Skeletal muscle tissue (tissue), 3 donors: ENCODE measurements at regions not wholly inside any gene's neighbourhood (a gene's known extent, or its start where the extent isn't known, plus 50 kb on each side); places are given as distances from the start of the nearest gene placed in this dataset.

Source experiments
- H3K27ac ChIP-seq: one replicate; pipeline ENCODE4 v1.7.0; 2013; ENCODE audit warnings: mild to moderate bottlenecking, low read depth, low read length, inconsistent platforms
- H3K27me3 ChIP-seq, 3 donors: one replicate each; pipeline ENCODE4 v1.7.0; 2013; ENCODE audit warnings: low read length in 3 of 3; ENCODE audit not compliant: control insufficient read depth in 3 of 3, insufficient read depth in 3 of 3
- H3K36me3 ChIP-seq, 3 donors: one replicate each; pipeline ENCODE4 v1.7.0; 2013; ENCODE audit warnings: low read length in 3 of 3; ENCODE audit not compliant: control insufficient read depth in 3 of 3, insufficient read depth in 3 of 3
- H3K4me1 ChIP-seq, 3 donors: one replicate each; pipeline ENCODE4 v1.7.0; 2013; ENCODE audit warnings: low read length in 3 of 3, mild to moderate bottlenecking in 3 of 3; ENCODE audit not compliant: control insufficient read depth in 3 of 3, insufficient read depth in 3 of 3
- H3K4me3 ChIP-seq, 3 donors: one replicate each; pipeline ENCODE4 v1.7.0; 2013; ENCODE audit warnings: low read length in 3 of 3
- H3K9ac ChIP-seq, 3 donors: one replicate each; pipeline ENCODE4 v1.7.0; 2013; ENCODE audit warnings: low read length in 3 of 3, mild to moderate bottlenecking in 3 of 3, moderate library complexity in 2 of 3, low read depth in 1 of 3
- H3K9me3 ChIP-seq, 3 donors: one replicate each; pipeline ENCODE4 v1.7.0; 2013; ENCODE audit warnings: low read length in 3 of 3; ENCODE audit not compliant: control insufficient read depth in 3 of 3
- donor health status: Osteomylitis.

DNA sequence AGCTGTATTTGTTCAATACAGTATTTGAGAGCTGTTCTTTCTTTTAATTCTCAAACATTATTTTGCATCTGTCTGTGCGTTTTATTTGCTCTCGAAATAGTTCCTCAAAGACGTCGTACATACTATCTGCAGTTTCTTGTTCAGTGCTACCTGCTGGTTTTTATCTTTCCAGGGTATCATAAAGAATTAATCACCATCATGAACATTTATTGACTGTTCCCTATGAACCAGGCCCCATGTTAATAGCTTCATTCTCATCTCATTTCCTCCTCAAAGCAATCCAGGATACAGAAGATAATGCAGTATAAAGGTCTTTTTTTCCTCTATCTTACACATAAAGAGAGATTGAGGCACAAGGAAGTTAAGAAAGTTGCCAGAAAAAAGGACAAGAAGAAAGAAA, 211.8 kb downstream of the DACT1 start:
- H3K9me3 ChIP-seq = no peaks in the 10 kb centered on the region
- no peak overlapping the region for H3K27ac ChIP-seq
- no peaks in the 10 kb centered on the region for H3K36me3 ChIP-seq
- no peak overlapping the region for H3K4me3 ChIP-seq
- no peaks in the 10 kb centered on the region for H3K27me3 ChIP-seq
- no peaks in the 10 kb centered on the region for H3K4me1 ChIP-seq
- no peak overlapping the region for H3K9ac ChIP-seq

DNA sequence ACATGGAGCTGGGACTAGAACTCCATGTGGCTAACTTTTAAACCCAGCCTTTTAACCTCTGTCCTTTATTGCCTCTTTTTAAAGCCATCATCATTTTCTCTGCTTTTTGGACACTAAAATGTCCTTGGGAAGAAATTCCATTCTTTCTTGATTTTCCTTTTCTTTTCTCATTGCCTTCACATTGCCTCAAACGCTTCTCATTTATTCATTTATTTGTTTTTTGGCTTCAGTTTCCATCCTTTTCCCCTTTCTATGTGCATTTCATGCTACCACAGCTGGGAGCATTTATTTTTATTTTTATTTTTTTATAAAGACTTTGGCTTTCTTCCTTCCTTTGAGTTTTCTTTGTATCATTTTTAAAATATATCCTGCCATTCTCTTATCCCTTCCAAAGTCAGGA, 212.2 kb downstream of the DACT1 start:
- Histone ChIP-seq H3K4me1 (no peaks in the 10 kb centered on the region), H3K4me3 (no peak overlapping the region), H3K9me3 (no peaks in the 10 kb centered on the region), H3K9ac (no peak overlapping the region), H3K27me3 (no peaks in the 10 kb centered on the region), H3K27ac (no peak overlapping the region), H3K36me3 (no peaks in the 10 kb centered on the region)

DNA sequence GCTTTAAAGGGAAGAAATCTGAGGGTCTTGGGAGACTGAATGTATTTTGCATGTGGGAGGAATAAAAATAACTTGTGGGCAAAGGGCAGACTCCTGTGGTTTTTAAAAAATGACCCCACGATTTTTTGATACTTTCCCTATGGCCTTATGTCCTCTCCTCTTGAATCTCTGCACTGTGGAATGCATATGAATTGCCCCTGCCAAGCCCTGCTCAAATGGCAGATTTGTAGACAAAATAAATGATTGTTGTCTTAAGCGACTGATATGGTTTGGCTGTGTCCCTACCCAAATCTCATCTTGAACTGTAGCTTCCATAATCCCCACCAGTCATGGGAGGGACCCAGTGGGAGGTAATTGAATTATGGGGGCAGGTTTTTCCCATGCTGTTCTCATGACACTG, 223.8 kb downstream of the DACT1 start:
- Histone ChIP-seq H3K9me3 (peaks cover 0 to 2% (median 0%) of the 10 kb centered on the region in 3 donors), H3K9ac (no peak overlapping the region), H3K4me3 (no peak overlapping the region), H3K4me1 (no peaks in the 10 kb centered on the region), H3K27me3 (no peaks in the 10 kb centered on the region), H3K27ac (no peak overlapping the region), H3K36me3 (no peaks in the 10 kb centered on the region)

DNA sequence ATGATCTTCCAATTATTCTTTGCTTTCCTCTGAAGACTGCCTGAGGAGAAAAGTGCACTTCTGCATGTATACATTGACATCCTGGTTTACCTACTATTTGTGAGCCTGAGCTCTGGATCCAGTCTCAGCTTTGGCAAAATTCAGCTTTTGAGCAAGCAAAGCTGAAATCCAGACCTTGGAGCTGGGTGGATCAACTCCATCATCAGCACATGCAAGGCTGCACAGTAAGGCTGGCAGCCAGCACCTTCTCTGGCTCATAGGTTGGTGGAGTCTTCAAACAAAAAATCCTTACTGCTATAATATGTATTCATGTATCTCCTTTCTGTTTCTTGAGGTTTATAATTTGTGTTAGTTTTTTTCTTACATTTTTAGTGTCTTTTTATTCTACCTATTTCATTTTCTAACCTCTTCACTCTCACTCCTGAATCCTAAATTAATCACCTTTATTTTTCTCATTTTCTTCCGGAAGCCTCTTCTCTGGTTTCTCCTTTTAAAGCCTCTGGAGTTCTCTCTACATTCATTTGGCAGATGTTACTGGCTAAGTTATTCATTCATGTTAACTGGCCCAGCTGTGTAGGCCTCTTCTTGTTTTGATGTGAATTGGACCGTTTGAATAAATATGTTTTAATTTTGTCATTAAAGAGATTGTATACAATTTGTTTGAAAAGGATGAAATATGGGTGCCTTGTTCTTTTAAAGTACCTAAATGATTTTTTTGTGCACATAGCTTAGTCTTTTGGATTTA, 224.8 kb downstream of the DACT1 start:
- Histone ChIP-seq H3K9me3 (peaks cover 0 to 2% (median 0%) of the 10 kb centered on the region in 3 donors), H3K4me3 (no peak overlapping the region), H3K27ac (no peak overlapping the region), H3K27me3 (no peaks in the 10 kb centered on the region), H3K4me1 (no peaks in the 10 kb centered on the region), H3K36me3 (no peaks in the 10 kb centered on the region), H3K9ac (no peak overlapping the region)

DNA sequence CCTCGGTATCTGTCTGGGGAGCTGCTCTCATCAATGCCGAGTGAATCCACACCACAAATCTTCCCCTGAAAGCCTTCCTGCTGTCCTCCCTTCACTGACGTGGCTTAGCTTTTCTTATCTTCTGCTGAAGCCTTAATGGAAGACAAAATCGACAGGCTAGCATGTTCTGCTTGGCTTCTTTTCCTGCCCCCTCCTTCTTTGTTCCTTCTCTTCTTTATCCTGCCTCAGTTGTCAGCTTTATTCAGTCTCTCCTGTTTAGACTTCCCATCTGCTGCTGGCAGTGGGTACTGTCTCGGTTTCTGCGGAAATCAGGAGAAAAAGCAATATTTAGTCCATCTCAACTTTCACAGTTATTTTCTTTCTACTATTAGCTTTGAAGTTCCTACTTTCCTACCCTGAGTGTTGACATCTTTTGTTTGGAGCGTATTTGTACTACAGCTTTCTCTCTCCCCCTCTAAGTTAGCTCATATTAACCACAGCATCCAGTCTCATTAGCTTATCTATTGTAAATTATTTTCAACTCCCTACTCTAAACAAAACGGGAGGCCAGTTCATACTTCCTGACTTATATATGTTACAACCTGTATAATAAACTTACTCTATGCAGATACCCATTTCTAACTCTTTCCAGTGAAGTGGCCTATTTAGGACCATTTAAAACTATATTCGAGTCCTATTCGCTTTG, 226.0 kb downstream of the DACT1 start:
- Histone ChIP-seq H3K36me3 (no peaks in the 10 kb centered on the region), H3K9me3 (peaks cover 0 to 2% (median 0%) of the 10 kb centered on the region in 3 donors), H3K4me3 (no peak overlapping the region), H3K9ac (no peak overlapping the region), H3K4me1 (no peaks in the 10 kb centered on the region), H3K27me3 (no peaks in the 10 kb centered on the region), H3K27ac (no peak overlapping the region)

DNA sequence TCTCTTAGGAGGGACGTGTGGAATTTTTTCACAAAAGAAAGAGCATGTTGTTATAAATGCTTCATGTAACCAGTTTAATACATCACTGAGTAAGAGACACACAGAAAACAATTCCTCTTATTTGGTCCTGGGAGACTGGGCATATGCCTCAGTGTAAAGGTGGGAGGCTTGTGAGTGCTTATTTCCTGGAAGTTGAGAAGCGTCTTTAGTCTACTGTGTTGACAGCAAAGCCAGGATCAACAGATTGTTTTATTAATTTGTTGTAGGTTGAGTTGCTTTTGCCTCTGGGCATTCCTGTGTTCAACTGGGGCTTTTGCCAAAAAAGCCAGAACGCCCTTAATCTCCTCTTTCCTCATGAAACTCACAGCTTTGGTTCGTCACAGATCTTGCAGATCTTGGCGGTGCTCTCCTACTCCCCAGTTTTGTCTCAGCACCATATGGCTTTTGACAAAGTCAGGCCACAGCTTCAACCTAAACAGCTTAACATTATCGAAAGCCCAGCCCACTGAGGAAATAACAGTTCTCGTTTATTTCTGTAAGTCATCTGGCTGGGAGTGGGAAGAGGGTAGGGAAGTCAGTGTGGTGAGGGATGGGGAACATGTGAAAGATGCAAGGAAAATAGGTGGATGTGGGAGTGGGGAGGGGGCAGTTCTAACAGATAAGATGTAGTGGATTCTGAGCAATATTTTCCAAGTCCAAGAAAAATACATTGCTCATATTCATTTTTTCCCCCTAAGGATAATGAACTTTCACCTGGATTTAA, 227.2 kb downstream of the DACT1 start:
- H3K4me1 ChIP-seq = no peaks in the 10 kb centered on the region
- H3K27ac ChIP-seq = no peak overlapping the region
- peaks cover 0 to 4% (median 0%) of the 10 kb centered on the region in 3 donors for H3K27me3 ChIP-seq
- H3K36me3 ChIP-seq = no peaks in the 10 kb centered on the region
- H3K9ac ChIP-seq = no peak overlapping the region
- H3K9me3 ChIP-seq = no peaks in the 10 kb centered on the region
- no peak overlapping the region for H3K4me3 ChIP-seq

DNA sequence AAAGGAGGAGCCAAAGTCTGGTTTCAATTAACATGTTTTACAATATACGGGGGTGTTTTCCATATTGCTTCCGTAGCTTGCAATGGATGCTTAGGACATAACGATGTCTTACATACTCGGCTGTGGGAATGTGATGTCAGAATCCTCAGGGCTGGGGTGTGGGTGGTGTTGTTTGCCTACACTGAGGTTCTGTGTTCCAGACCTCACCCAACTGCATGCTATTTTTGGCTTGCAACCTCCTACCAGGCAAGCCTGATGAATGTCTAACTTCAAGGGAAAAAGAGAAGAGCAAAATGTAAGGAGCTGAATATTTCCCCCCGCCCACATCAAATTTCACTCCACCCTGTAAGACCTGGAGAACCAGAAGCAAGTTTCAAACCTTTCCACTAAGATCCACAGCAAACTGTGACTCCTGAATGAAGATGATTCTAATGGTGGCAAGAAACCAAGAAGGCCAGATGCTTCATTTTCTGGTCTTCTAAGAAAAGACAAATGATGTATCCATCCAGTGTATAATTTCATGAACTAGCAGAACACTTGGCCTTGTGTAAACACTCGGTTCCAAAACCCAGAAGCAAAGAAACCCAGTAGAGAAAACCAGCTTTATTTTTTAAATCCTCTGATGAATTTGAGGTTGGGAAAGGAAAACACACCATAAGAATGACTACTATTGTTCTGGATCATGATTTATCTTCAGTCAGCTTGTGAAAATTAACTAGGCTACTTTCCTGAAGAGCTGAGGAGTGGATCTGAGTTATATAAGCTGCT, 227.9 kb downstream of the DACT1 start:
- Histone ChIP-seq H3K36me3 (no peaks in the 10 kb centered on the region), H3K9ac (no peak overlapping the region), H3K9me3 (no peaks in the 10 kb centered on the region), H3K27me3 (peaks cover 0 to 4% (median 0%) of the 10 kb centered on the region in 3 donors), H3K4me1 (no peaks in the 10 kb centered on the region), H3K27ac (no peak overlapping the region), H3K4me3 (no peak overlapping the region)

DNA sequence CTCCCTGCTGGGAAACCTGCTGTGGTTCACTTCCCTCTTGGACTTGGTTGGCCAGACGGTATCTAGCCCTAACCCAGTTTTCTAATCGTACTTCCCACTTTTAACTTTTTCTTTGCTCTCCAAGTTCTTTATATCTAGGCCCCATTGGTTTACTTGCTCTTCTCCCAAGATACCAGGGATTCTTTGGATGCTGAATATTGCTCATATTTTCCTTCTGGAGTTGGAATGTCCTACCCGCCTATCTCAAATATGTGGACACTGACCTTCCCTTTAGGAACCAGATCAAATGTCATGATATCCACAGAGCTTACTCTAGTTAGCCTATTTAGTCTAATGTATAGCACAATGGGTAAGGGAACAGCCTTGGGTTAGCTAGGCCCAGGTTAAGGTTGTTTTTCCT, 228.6 kb downstream of the DACT1 start:
- no peak overlapping the region for H3K9ac ChIP-seq
- H3K36me3 ChIP-seq = no peaks in the 10 kb centered on the region
- no peak overlapping the region for H3K27ac ChIP-seq
- no peaks in the 10 kb centered on the region for H3K4me1 ChIP-seq
- peaks cover 0 to 4% (median 0%) of the 10 kb centered on the region in 3 donors for H3K27me3 ChIP-seq
- no peak overlapping the region for H3K4me3 ChIP-seq
- no peaks in the 10 kb centered on the region for H3K9me3 ChIP-seq

DNA sequence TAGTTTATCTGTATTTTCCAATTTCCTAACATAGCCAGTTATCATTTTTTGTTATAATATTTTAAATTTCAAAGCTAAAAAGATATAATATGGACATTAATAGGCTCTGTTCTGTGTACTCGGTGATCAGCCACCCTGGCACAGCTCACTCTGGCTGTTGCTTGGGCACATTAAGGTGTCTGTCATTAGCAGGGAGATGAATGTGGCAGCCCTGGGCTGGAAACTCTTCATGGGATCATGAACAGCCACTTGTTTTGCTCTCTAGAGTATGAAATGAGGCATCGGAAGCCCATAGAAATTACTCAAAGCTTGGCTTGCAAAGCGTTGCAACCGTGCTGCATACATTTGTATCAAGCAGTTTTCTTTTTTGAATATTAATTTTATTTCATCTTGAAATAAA, 233.2 kb downstream of the DACT1 start:
- Histone ChIP-seq H3K9ac (no peak overlapping the region), H3K36me3 (no peaks in the 10 kb centered on the region), H3K4me1 (peaks cover 0 to 5% (median 0%) of the 10 kb centered on the region in 3 donors), H3K27me3 (peaks cover 0 to 4% (median 0%) of the 10 kb centered on the region in 3 donors), H3K9me3 (no peaks in the 10 kb centered on the region), H3K27ac (no peak overlapping the region), H3K4me3 (no peak overlapping the region)
